HG03354 (cell line): ENCODE measurements at regions not wholly inside any gene's neighbourhood (a gene's known extent, or its start where the extent isn't known, plus 50 kb on each side); places are given as distances from the start of the nearest gene placed in this dataset.

Source experiments
- ATAC-seq: cut with Tn5 transposase; IDR thresholded peaks from one replicate; pipeline ENCODE4 v1.9.1; 2021; ENCODE audit warnings: mild to moderate bottlenecking; ENCODE audit not compliant: unreplicated experiment, poor library complexity, severe bottlenecking

GRCh38 chr13:99829593-99830239, 141.9 kb downstream of the ZIC5 start:
- ATAC-seq = no peak

GRCh38 chr13:99829161-99829560, 142.4 kb downstream of the ZIC5 start:
- ATAC-seq = no peak

- ATAC-seq = no peak
Observed at GRCh38 chr13:99828735-99829134, 142.8 kb downstream of the ZIC5 start.

GRCh38 chr13:99828123-99828522, 143.4 kb downstream of the ZIC5 start:
- no peak for ATAC-seq

- no peak for ATAC-seq
Observed at GRCh38 chr13:99827011-99827772, 144.4 kb downstream of the ZIC5 start.

GRCh38 chr13:99823961-99824360, 147.6 kb downstream of the ZIC5 start:
- ATAC-seq = no peak

- ATAC-seq = no peak
Observed at GRCh38 chr13:99822820-99823219, 148.7 kb downstream of the ZIC5 start.

GRCh38 chr13:99821741-99822140, 149.8 kb downstream of the ZIC5 start:
- no peak for ATAC-seq

GRCh38 chr13:99819967-99820366, 151.6 kb downstream of the ZIC5 start:
- ATAC-seq = no peak

GRCh38 chr13:99816321-99816720, 155.2 kb downstream of the ZIC5 start:
- no peak for ATAC-seq

- ATAC-seq = no peak
Observed at GRCh38 chr13:99813336-99814095, 158.1 kb downstream of the ZIC5 start.

GRCh38 chr13:99812625-99813024, 158.9 kb downstream of the ZIC5 start:
- no peak for ATAC-seq

- ATAC-seq = no peak
Observed at GRCh38 chr13:99811067-99811700, 160.4 kb downstream of the ZIC5 start.

GRCh38 chr13:99809926-99810325, 161.6 kb downstream of the ZIC5 start:
- no peak for ATAC-seq

GRCh38 chr13:99809496-99809895, 162.1 kb downstream of the ZIC5 start:
- no peak for ATAC-seq

- ATAC-seq = no peak
Observed at GRCh38 chr13:99808786-99809185, 162.8 kb downstream of the ZIC5 start.

- no peak for ATAC-seq
Observed at GRCh38 chr13:99806671-99807070, 164.9 kb downstream of the ZIC5 start.

- ATAC-seq = no peak
Observed at GRCh38 chr13:99805361-99805760, 166.2 kb downstream of the ZIC5 start.

- no peak for ATAC-seq
Observed at GRCh38 chr13:99803141-99803540, 168.4 kb downstream of the ZIC5 start.

- ATAC-seq = no peak
Observed at GRCh38 chr13:99802416-99802815, 169.2 kb downstream of the ZIC5 start.
